ENCODE measurements at regions not wholly inside any gene's neighbourhood (a gene's known extent, or its start where the extent isn't known, plus 50 kb on each side); places are given as distances from the start of the nearest gene placed in this dataset.
"Not testable (repeated sequence)": the region's sequence is repeated elsewhere in the genome, so short reads cannot be mapped to it uniquely, and the experiment has no call there.

DNA sequence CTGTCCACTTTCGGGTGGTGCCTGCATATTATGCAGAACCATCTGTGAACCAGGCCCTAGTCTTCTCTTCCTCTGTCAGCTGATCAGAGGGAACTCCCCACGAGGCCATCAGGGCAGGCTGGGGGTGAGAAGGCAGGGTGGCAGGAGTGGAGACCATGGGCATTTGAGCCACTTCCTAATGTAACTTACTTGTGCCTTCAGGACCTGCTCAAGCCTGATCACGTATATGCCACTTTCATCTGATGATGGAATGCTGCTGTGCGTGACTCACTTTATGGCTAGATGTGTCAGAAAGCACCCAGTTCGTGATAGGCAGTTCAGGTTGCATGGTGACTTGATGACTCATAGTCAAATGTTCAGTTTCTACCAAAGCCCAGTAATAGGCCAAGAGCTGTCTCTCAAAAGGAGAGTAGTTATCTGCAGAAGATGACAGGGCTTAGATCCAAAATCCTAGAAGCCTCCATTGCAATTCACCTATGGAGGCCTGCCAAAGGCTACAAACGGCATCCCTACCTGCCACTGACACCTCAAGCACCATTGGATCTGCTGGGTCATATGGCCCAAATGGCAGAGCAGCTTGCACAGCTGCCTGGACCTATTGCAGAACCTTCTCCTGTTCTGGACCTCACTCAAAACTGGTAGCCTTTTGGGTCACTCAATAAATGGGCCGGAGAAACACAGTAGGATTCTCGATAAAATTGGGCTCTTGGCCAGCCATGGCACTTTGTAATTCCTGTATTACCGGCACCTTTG is 197.7 kb upstream of the PROK2 start:
- 0 out of 2 replicates have a peak, but pooled peaks have one; percentile 29 for TF ChIP-seq POLR2A (IDR thresholded peaks at IDR 0.05; ENCODE audit: low read depth, low read length)
- 0 out of 2 replicates have a peak, but pooled peaks have one; percentile 50 for TF ChIP-seq POU2F2 (IDR thresholded peaks at IDR 0.05; ENCODE audit: low read depth, low read length)
- not testable (repeated sequence) for DNase-seq (ENCODE audit: insufficient read length, low spot score)
- peak; percentile 96 for FAIRE-seq

DNA sequence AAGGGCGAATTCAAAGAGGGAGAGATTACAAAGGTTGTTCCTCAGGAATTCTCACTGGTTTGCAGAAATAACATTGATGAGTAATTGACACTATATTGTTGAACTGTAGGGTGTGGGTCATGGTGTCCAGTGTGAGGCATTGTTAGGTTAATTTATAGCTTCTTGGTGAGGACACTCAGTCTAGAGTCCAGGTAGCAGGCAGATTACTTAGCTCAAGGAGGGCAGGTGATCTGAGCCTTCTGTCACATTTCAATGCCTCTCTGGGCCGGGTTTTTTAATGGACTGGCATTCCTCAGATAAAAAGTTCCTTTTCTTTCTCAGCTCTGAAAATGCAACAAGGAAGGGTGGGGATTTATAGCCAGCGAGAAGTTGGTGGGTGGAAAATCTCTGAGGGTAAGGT is 194.2 kb upstream of the PROK2 start:
- DNase-seq (ENCODE audit: insufficient read length, low spot score) (no peak), FAIRE-seq (no peak)
- TF ChIP-seq TAF1 (IDR thresholded peaks at IDR 0.05; ENCODE audit: low read depth, low read length) = no peak
- TF ChIP-seq POLR2A (IDR thresholded peaks at IDR 0.05; ENCODE audit: low read depth, low read length) = no peak

DNA sequence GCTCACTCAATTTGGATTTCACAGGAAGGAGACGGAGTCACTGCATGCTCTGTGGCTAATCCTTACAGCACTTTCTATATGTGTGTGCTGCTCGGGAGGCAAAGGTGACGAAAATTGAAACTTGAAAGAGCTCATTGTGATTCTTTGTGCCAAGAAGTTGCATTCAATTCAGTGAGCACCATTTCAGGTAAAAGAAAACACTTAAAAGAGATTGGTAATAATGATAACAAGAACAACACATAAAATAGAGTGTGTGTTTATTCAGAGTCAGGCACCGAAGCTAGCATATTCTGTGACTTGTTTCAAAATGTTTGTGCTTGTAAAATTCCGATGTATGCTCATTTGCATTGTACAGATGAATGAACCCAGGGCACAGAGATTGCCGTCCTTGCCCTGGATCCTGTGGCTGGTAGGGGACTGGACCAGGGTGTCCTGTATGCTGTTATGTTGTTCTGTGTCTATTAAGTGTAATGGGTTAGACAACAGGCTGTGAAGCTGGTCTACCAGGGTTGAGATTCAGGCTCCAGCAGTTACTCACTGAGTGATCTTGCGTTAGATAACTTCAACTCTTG is 193.3 kb upstream of the PROK2 start:
- DNase-seq (ENCODE audit: insufficient read length, low spot score) = peak; percentile 31
- peak; percentile 93 for FAIRE-seq
- TF ChIP-seq POU2F2 (IDR thresholded peaks at IDR 0.05; ENCODE audit: low read depth, low read length) (peak; percentile 75; the same call in 1 of the 2 replicates), PAX5 (IDR thresholded peaks at IDR 0.05; ENCODE audit: insufficient read depth, low read length, severe bottlenecking) (no peak)

DNA sequence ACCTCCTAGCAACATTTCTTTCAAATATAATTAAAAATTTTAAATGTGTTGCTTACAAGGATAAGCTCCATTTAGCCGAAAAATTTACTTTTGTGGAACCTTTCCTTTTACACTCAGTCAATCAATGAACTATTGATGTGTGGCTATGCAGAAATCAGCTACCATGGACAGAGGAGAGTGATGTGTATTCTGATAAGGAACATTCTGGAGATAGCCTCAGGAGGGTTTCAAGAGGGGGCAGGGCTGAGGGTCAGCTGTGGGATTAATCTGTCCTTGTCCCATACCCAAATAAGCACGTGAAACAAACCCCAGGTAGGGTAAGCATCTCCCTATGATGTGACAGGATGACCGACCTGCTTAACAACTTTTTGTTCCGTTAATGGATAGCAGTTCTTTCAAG is 192.6 kb upstream of the PROK2 start:
- FAIRE-seq (no peak), DNase-seq (ENCODE audit: insufficient read length, low spot score) (no peak)
- no peak for TF ChIP-seq PAX5 (IDR thresholded peaks at IDR 0.05; ENCODE audit: insufficient read depth, low read length, severe bottlenecking)
- no peak for TF ChIP-seq POLR2AphosphoS5 (IDR thresholded peaks at IDR 0.05; ENCODE audit: low read depth, low read length)
- no peak for TF ChIP-seq POU2F2 (IDR thresholded peaks at IDR 0.05; ENCODE audit: low read depth, low read length)
- TF ChIP-seq TAF1 (IDR thresholded peaks at IDR 0.05; ENCODE audit: low read depth, low read length) = no peak
- no peak for TF ChIP-seq POLR2A (IDR thresholded peaks at IDR 0.05; ENCODE audit: low read depth, low read length)
- TF ChIP-seq SPI1 (IDR thresholded peaks at IDR 0.05; ENCODE audit: low read depth, low read length) = no peak

DNA sequence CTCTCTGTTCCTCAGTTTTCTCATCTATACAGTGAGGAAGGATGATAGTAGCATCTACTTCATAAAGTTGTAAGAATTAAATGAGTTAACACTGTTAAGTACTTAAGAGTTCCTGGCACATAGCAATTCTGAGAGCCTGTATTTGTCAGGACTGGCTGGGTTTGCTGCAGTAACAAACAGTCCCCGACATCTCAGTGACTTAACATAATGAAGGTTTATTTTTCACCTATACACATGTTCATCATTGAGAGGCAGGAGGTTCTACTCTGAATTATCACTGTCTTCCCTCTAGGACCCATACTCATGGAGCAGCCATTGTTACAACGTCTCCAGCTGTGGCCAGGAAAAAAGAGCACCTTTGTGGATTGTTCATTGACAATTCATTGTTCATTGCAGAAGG is 190.6 kb upstream of the PROK2 start:
- peak; percentile 61 for FAIRE-seq
- no peak for DNase-seq (ENCODE audit: insufficient read length, low spot score)
- TF ChIP-seq POU2F2 (IDR thresholded peaks at IDR 0.05; ENCODE audit: low read depth, low read length) (no peak), SPI1 (IDR thresholded peaks at IDR 0.05; ENCODE audit: low read depth, low read length) (no peak), POLR2A (IDR thresholded peaks at IDR 0.05; ENCODE audit: low read depth, low read length) (no peak), TAF1 (IDR thresholded peaks at IDR 0.05; ENCODE audit: low read depth, low read length) (no peak), PAX5 (IDR thresholded peaks at IDR 0.05; ENCODE audit: insufficient read depth, low read length, severe bottlenecking) (no peak), POLR2AphosphoS5 (IDR thresholded peaks at IDR 0.05; ENCODE audit: low read depth, low read length) (no peak)

DNA sequence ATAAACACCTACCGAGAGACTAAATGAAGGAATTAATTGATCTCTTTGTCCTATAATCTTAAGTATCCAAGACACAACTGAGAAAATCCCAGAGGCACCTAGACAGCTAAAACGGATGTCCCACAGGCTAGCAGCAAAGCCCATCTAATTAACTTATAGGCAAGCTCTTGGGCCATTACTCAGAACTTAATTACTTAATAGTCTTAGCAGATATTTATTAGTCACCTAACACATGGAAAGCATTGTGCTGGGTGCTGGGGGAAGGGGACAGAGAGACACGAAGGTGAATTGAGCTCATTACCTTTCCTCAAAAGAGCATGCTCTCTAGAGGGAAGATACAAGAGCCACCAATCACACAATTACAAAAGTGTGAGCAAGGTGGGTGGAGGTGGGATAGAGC is 189.8 kb upstream of the PROK2 start:
- TF ChIP-seq POLR2AphosphoS5 (IDR thresholded peaks at IDR 0.05; ENCODE audit: low read depth, low read length) = no peak
- TF ChIP-seq SPI1 (IDR thresholded peaks at IDR 0.05; ENCODE audit: low read depth, low read length) = no peak
- no peak for TF ChIP-seq POU2F2 (IDR thresholded peaks at IDR 0.05; ENCODE audit: low read depth, low read length)
- TF ChIP-seq PAX5 (IDR thresholded peaks at IDR 0.05; ENCODE audit: insufficient read depth, low read length, severe bottlenecking) = no peak
- TF ChIP-seq POLR2A (IDR thresholded peaks at IDR 0.05; ENCODE audit: low read depth, low read length) = no peak
- TF ChIP-seq TAF1 (IDR thresholded peaks at IDR 0.05; ENCODE audit: low read depth, low read length) = no peak
- no peak for FAIRE-seq
- DNase-seq (ENCODE audit: insufficient read length, low spot score) = no peak

DNA sequence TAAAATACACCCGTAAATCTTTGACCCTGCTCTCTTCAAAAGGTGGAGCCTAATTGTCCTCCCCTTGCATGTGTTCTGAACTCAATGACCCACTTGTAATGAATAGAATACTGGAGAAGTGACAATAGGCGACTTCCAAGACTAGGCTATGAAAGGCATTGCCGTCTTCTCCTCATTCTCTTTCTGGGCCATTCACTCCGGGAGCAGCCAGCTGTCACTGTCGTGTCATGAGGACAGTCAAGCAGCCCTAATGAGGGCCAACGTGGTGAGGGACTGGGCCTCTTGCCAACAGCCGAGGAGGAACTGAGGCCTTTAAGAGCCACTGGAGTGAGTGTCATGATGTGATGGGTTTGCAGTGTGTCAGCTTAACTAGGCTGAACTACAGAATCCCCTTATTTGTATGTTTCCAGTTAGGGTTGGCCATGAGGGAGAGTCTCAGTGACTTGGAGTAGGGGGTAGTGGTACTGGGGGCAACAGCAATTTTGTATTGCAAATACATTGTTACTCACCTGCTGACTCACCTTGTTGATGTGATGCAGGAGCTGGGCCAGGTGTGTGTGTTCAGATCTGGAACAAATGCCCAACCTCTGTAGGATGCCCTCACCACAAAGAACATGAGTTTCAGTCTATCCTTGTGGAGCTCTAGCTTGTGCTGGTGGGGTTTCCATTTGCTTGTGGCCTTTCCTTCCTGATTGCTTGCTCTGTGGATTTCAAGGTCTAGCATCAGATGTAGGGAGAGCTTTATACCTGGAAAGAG is 188.5 kb upstream of the PROK2 start:
- DNase-seq (ENCODE audit: insufficient read length, low spot score) = no peak
- peak; percentile 56 for FAIRE-seq
- TF ChIP-seq PAX5 (IDR thresholded peaks at IDR 0.05; ENCODE audit: insufficient read depth, low read length, severe bottlenecking) (no peak), SPI1 (IDR thresholded peaks at IDR 0.05; ENCODE audit: low read depth, low read length) (no peak), TAF1 (IDR thresholded peaks at IDR 0.05; ENCODE audit: low read depth, low read length) (no peak), POLR2AphosphoS5 (IDR thresholded peaks at IDR 0.05; ENCODE audit: low read depth, low read length) (no peak), POU2F2 (IDR thresholded peaks at IDR 0.05; ENCODE audit: low read depth, low read length) (no peak), POLR2A (IDR thresholded peaks at IDR 0.05; ENCODE audit: low read depth, low read length) (no peak)

DNA sequence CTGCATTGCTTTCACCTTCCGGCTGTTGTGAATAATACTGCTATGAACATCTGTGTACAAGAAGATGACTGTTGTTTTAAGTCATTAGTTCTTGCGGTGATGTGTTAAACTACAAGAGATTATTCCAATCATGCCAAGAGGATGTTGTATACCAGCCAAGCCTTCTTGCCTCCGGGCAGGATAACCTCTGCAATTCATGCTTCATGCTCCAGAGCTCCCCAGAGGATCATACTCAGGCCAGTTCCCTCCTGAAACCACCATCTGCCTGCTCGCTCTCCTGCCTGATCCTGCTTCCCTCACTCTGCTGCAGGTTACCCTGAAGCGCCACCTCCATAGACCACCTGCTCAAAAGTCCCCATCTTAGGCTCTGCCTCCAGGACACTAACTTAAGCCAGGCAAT is 187.1 kb upstream of the PROK2 start:
- DNase-seq (ENCODE audit: insufficient read length, low spot score) (no peak), FAIRE-seq (peak; percentile 60)
- TF ChIP-seq SPI1 (IDR thresholded peaks at IDR 0.05; ENCODE audit: low read depth, low read length) (peak; percentile 9; the same call in 1 of the 2 replicates), POLR2AphosphoS5 (IDR thresholded peaks at IDR 0.05; ENCODE audit: low read depth, low read length) (no peak)

DNA sequence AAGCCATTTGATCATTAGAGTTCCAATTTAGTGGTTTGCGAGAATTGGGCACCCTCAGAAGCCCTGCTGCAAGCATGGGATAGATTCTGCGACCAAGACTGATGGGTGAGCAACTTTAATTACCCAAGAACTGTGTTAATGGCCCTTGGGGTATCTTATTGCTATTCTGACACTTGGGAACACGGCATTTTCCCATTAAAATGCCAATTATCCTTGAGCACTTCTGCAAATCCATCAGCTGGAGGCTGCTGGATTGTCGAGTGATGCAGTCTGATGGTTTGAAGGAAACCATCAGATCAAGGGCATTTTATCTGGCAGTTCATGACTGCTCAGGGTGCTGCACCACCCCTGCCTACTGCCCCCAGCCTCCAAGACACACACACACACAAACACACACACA is 183.6 kb upstream of the PROK2 start:
- DNase-seq (ENCODE audit: insufficient read length, low spot score) (no peak), FAIRE-seq (no peak)
- no peak for TF ChIP-seq POLR2AphosphoS5 (IDR thresholded peaks at IDR 0.05; ENCODE audit: low read depth, low read length)
- no peak for TF ChIP-seq PAX5 (IDR thresholded peaks at IDR 0.05; ENCODE audit: insufficient read depth, low read length, severe bottlenecking)
- no peak for TF ChIP-seq SPI1 (IDR thresholded peaks at IDR 0.05; ENCODE audit: low read depth, low read length)
- no peak for TF ChIP-seq POU2F2 (IDR thresholded peaks at IDR 0.05; ENCODE audit: low read depth, low read length)
- no peak for TF ChIP-seq POLR2A (IDR thresholded peaks at IDR 0.05; ENCODE audit: low read depth, low read length)
- no peak for TF ChIP-seq TAF1 (IDR thresholded peaks at IDR 0.05; ENCODE audit: low read depth, low read length)

DNA sequence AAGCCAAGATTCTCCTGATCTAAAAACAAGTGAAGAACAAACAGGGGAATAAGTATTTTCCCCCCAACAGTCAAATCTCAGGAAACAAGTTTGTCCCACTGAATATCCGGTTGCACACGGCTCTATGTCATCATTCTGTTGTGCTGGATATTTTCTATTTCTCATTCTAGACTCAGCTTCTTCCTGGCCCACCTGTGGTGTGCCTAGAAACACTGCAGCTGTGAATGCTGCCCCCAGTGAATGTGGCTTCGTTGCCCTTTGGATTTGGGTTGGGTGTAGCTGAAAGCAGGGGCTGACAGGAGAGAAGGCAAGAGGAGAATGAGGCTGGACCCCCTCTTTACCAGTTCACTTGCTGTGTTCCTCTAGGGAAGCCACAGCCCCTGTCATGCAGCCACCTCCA is 181.2 kb upstream of the PROK2 start:
- TF ChIP-seq PAX5 (IDR thresholded peaks at IDR 0.05; ENCODE audit: insufficient read depth, low read length, severe bottlenecking) = no peak
- TF ChIP-seq POU2F2 (IDR thresholded peaks at IDR 0.05; ENCODE audit: low read depth, low read length) = no peak
- no peak for TF ChIP-seq TAF1 (IDR thresholded peaks at IDR 0.05; ENCODE audit: low read depth, low read length)
- TF ChIP-seq POLR2AphosphoS5 (IDR thresholded peaks at IDR 0.05; ENCODE audit: low read depth, low read length) = no peak
- TF ChIP-seq SPI1 (IDR thresholded peaks at IDR 0.05; ENCODE audit: low read depth, low read length) = no peak
- no peak for TF ChIP-seq POLR2A (IDR thresholded peaks at IDR 0.05; ENCODE audit: low read depth, low read length)
- no peak for FAIRE-seq
- no peak for DNase-seq (ENCODE audit: insufficient read length, low spot score)

Data from GM12891 (cell line).